IMR-90 (cell line): ENCODE measurements at regions not wholly inside any gene's neighbourhood (a gene's known extent, or its start where the extent isn't known, plus 50 kb on each side); places are given as distances from the start of the nearest gene placed in this dataset.

ENCODE experiments used
- ATAC-seq: fragments of 200-7000 bp; cut with Tn5 transposase; 2 replicates; pipeline ENCODE4 v1.9.1; 2020; ENCODE audit warnings: low read depth, mild to moderate bottlenecking, moderate library complexity
- BruUV-seq: library from RNA; stranded (reverse); fragments of 400-500 nt; replicated peaks from 2 replicates; lab custom pipeline; 2021; lab: Mats Ljungman, UMichigan
- CTCF ChIA-PET: fragments of 300-600 bp; formaldehyde crosslinking; extraction: SDS; loops from one replicate; lab custom pipeline; 2021; ENCODE audit warnings: antibody characterized with exemption; lab: Yijun Ruan, JAX
- POLR2A ChIA-PET: fragments of 300-600 bp; sonication (Branson Sonifier 250); formaldehyde crosslinking; loops from one replicate; lab custom pipeline; 2022; ENCODE audit warnings: antibody characterized with exemption; ENCODE audit not compliant: unreplicated experiment; lab: Charles Lee
- DNase-seq: peaks from one replicate; pipeline ENCODE4 v3.0.0; 2013
- H2AFZ ChIP-seq: replicated peaks from 2 replicates; pipeline ENCODE3; 2013; ENCODE audit warnings: low read length, mild to moderate bottlenecking; ENCODE audit not compliant: poor library complexity
- H2AK5ac ChIP-seq: 2 replicates; pipeline ENCODE4 v1.6.1; 2013; ENCODE audit warnings: low read depth, low read length, inconsistent platforms
- H2AK9ac ChIP-seq: replicated peaks from 2 replicates; pipeline ENCODE3; 2013; ENCODE audit warnings: mild to moderate bottlenecking, low read depth, low read length, moderate library complexity; ENCODE audit not compliant: poor library complexity
- H2BK120ac ChIP-seq: 2 replicates; pipeline ENCODE4 v1.6.1; 2013; ENCODE audit warnings: low read depth, low read length, inconsistent platforms
- H2BK15ac ChIP-seq: 3 replicates; pipeline ENCODE4 v1.6.1; 2013; ENCODE audit warnings: low read depth, low read length, inconsistent platforms
- H2BK20ac ChIP-seq: 2 replicates; pipeline ENCODE4 v1.6.1; 2013; ENCODE audit warnings: low read depth, mild to moderate bottlenecking, inconsistent platforms, low read length, moderate library complexity
- H2BK5ac ChIP-seq: 2 replicates; pipeline ENCODE4 v1.6.1; 2013; ENCODE audit warnings: mild to moderate bottlenecking, low read depth, low read length, inconsistent platforms; ENCODE audit not compliant: poor library complexity, severe bottlenecking
- H3K14ac ChIP-seq: replicated peaks from 2 replicates; pipeline ENCODE4 v1.6.1; 2013; ENCODE audit warnings: low read depth, low read length, inconsistent platforms
- H3K18ac ChIP-seq: 2 replicates; pipeline ENCODE4 v1.6.1; 2013; ENCODE audit warnings: low read depth, low read length, control low read depth
- H3K23ac ChIP-seq: 2 replicates; pipeline ENCODE4 v1.6.1; 2013; ENCODE audit warnings: low read depth, low read length, inconsistent platforms
- H3K27ac ChIP-seq: 2 replicates; pipeline ENCODE4 v1.5.1; 2013; ENCODE audit warnings: mild to moderate bottlenecking, control low read depth, low read length; ENCODE audit not compliant: insufficient read depth
- H3K27me3 ChIP-seq: 2 replicates; pipeline ENCODE4 v1.6.1; 2013; ENCODE audit warnings: low read length; ENCODE audit not compliant: control insufficient read depth, insufficient read depth
- H3K36me3 ChIP-seq: 2 replicates; pipeline ENCODE4 v1.6.1; 2013; ENCODE audit warnings: low read length, mixed read lengths; ENCODE audit not compliant: control insufficient read depth, insufficient read depth
- H3K4ac ChIP-seq: 2 replicates; pipeline ENCODE4 v1.6.1; 2013; ENCODE audit warnings: low read depth, low read length, inconsistent platforms
- H3K4me1 ChIP-seq: 2 replicates; pipeline ENCODE4 v1.6.1; 2013; ENCODE audit warnings: low read length, mixed read lengths; ENCODE audit not compliant: control insufficient read depth, insufficient read depth
- H3K4me2 ChIP-seq: 2 replicates; pipeline ENCODE4 v1.6.1; 2013; ENCODE audit warnings: low read depth, mild to moderate bottlenecking, control low read depth, low read length, moderate library complexity
- H3K4me3 ChIP-seq: 2 replicates; pipeline ENCODE4 v1.5.1; 2013; ENCODE audit warnings: low read depth, mild to moderate bottlenecking, control low read depth, low read length, moderate library complexity; ENCODE audit not compliant: insufficient read depth
- H3K56ac ChIP-seq: 2 replicates; pipeline ENCODE4 v1.6.1; 2013; ENCODE audit warnings: low read length, inconsistent platforms; ENCODE audit not compliant: insufficient read depth; ENCODE audit errors: extremely low read depth
- H3K79me1 ChIP-seq, 2 experiments: 2 replicates each; pipeline ENCODE4 v1.6.1; 2013; ENCODE audit warnings: low read length in 2 of 2, inconsistent platforms in 1 of 2, low read depth in 1 of 2
- H3K9ac ChIP-seq: 2 replicates; pipeline ENCODE4 v1.6.1; 2013; ENCODE audit warnings: low read depth, low read length, control low read depth
- H3K9me1 ChIP-seq: 2 replicates; pipeline ENCODE4 v1.6.1; 2013; ENCODE audit warnings: low read length, inconsistent platforms; ENCODE audit not compliant: insufficient read depth
- H3K9me3 ChIP-seq: 2 replicates; pipeline ENCODE4 v1.6.1; 2013; ENCODE audit warnings: low read length; ENCODE audit not compliant: control insufficient read depth, insufficient read depth
- H4K20me1 ChIP-seq: 2 replicates; pipeline ENCODE4 v1.6.1; 2013; ENCODE audit warnings: low read length, inconsistent platforms; ENCODE audit not compliant: insufficient read depth
- H4K5ac ChIP-seq: 2 replicates; pipeline ENCODE4 v1.6.1; 2013; ENCODE audit warnings: mild to moderate bottlenecking, low read depth, low read length, control low read depth
- H4K8ac ChIP-seq, 2 experiments: 2 replicates each; pipeline ENCODE4 v1.6.1; 2013; ENCODE audit warnings: low read depth in 2 of 2, low read length in 2 of 2, control low read depth in 1 of 2, inconsistent platforms in 1 of 2
- H4K91ac ChIP-seq: 2 replicates; pipeline ENCODE4 v1.6.1; 2013; ENCODE audit warnings: low read depth, low read length, inconsistent platforms; ENCODE audit not compliant: insufficient read depth
- BHLHE40 ChIP-seq: fragments of 150-350 bp; IDR thresholded peaks from 2 replicates; pipeline ENCODE4 v1.6.1; 2016; ENCODE audit warnings: mild to moderate bottlenecking, low read depth, low read length
- CEBPB ChIP-seq: IDR thresholded peaks from 2 replicates; pipeline ENCODE4 v1.6.1; 2012; ENCODE audit warnings: low read depth, low read length, improper control_type of control experiment
- CHD1 ChIP-seq: IDR thresholded peaks from 2 replicates; pipeline ENCODE4 v1.6.1; 2012; ENCODE audit warnings: low read depth, low read length, improper control_type of control experiment
- CTCF ChIP-seq: conservative IDR thresholded peaks from 2 replicates; pipeline ENCODE4 v1.5.1; 2012; ENCODE audit warnings: mild to moderate bottlenecking, low read depth, low read length, improper control_type of control experiment
- ELK1 ChIP-seq: fragments of 150-350 bp; IDR thresholded peaks from 2 replicates; pipeline ENCODE4 v1.6.1; 2016; ENCODE audit warnings: low read depth, mild to moderate bottlenecking, low read length, moderate library complexity, borderline replicate concordance
- FOS ChIP-seq: fragments of 150-350 bp; IDR thresholded peaks from 2 replicates; pipeline ENCODE4 v1.6.1; 2016; ENCODE audit warnings: low read depth, low read length
- MAFK ChIP-seq: IDR thresholded peaks from 2 replicates; pipeline ENCODE4 v1.6.1; 2012; ENCODE audit warnings: low read depth, low read length, improper control_type of control experiment
- MAZ ChIP-seq: IDR thresholded peaks from 2 replicates; pipeline ENCODE4 v1.6.1; 2012; ENCODE audit warnings: low read depth, mild to moderate bottlenecking, low read length, improper control_type of control experiment, moderate library complexity, borderline replicate concordance
- MXI1 ChIP-seq: IDR thresholded peaks from 2 replicates; pipeline ENCODE4 v1.6.1; 2012; ENCODE audit warnings: low read depth, mild to moderate bottlenecking, low read length, moderate library complexity, borderline replicate concordance
- NFE2L2 ChIP-seq: fragments of 150-350 bp; IDR thresholded peaks from 2 replicates; pipeline ENCODE4 v1.6.1; 2016; ENCODE audit warnings: low read depth, mild to moderate bottlenecking, low read length
- POLR2A ChIP-seq: IDR thresholded peaks from 2 replicates; pipeline ENCODE4 v1.6.1; 2012; ENCODE audit warnings: mild to moderate bottlenecking, low read depth, low read length
- RAD21 ChIP-seq: IDR thresholded peaks from 2 replicates; pipeline ENCODE4 v1.6.1; 2012; ENCODE audit warnings: low read length, improper control_type of control experiment
- RCOR1 ChIP-seq: IDR thresholded peaks from 2 replicates; pipeline ENCODE4 v1.6.1; 2012; ENCODE audit warnings: mild to moderate bottlenecking, low read length, improper control_type of control experiment; ENCODE audit not compliant: insufficient replicate concordance
- RFX5 ChIP-seq: IDR thresholded peaks from 2 replicates; pipeline ENCODE4 v1.8.0; 2012; ENCODE audit warnings: low read depth, mild to moderate bottlenecking, low read length, moderate library complexity
- SMC3 ChIP-seq: fragments of 150-350 bp; IDR thresholded peaks from 2 replicates; pipeline ENCODE4 v1.6.1; 2016; ENCODE audit warnings: low read depth, mild to moderate bottlenecking, antibody characterized with exemption, low read length, moderate library complexity
- USF2 ChIP-seq: fragments of 150-350 bp; IDR thresholded peaks from 2 replicates; pipeline ENCODE4 v1.6.1; 2017; ENCODE audit warnings: mild to moderate bottlenecking, antibody characterized with exemption, low read length, low read depth
- WGBS, 2 experiments: methylation state at CpG; one replicate each; pipeline versions ENCODE4 v1.1.5 to v1.1.7; 2013; ENCODE audit warnings: missing lambda C conversion rate in 2 of 2; ENCODE audit not compliant: insufficient read length in 1 of 2; ENCODE audit errors: extremely low coverage in 2 of 2; 5-methylcytosine and 5-hydroxymethylcytosine counted together
- dilution Hi-C: fragments of 300-500 bp; cut with HindIII; formaldehyde crosslinking; loops from one replicate; pipeline ENCODE4 v1.14.3; 2018; ENCODE audit warnings: low sequenced_read_pairs; ENCODE audit not compliant: unreplicated experiment
- in situ Hi-C: fragments of 300-500 bp; cut with MboI; formaldehyde crosslinking; loops from 3 replicates; pipeline ENCODE4 v1.14.3; 2019; ENCODE audit warnings: low sequenced_read_pairs, inconsistent platforms, mixed read lengths
- intact Hi-C: fragments of 100-400 bp; cut with micrococcal nuclease; formaldehyde crosslinking; loops from 2 replicates; pipeline ENCODE4 v1.10.0; 2022

- Histone ChIP-seq H3K9me3 (no peaks in the 10 kb centered on the region), H2BK5ac (no peak overlapping the region), H3K23ac (no peak overlapping the region), H4K5ac (no peak overlapping the region), H3K4me3 (no peak overlapping the region), H4K8ac (no peak overlapping the region), H3K18ac (no peak overlapping the region), H3K4ac (no peak overlapping the region), H3K9ac (no peak overlapping the region), H2AFZ (no peak overlapping the region), H3K27me3 (peaks cover 5% of the 10 kb centered on the region), H3K9me1 (no peaks in the 10 kb centered on the region; the same call in 1 of the 2 replicates), H4K20me1 (no peaks in the 10 kb centered on the region), H2BK20ac (no peak overlapping the region), H3K14ac (no peak overlapping the region), H3K79me1 (no peaks in the 10 kb centered on the region), H4K91ac (no peak overlapping the region), H2AK5ac (no peak overlapping the region), H3K4me2 (no peak overlapping the region), H2BK120ac (no peak overlapping the region), H3K4me1 (peaks cover 4% of the 10 kb centered on the region), H3K56ac (no peak overlapping the region), H2BK15ac (no peak overlapping the region), H3K27ac (no peak overlapping the region), H2AK9ac (no peak overlapping the region), H3K36me3 (no peaks in the 10 kb centered on the region)
- in situ Hi-C loops (loop anchor here (10.0 to 25.0 kb wide), 2 partner anchors 209 to 567 kb away; no protein-coding TSS in a partner anchor), intact Hi-C loops (loop anchor here (5.0 kb wide), 1 partner anchor 554 kb away; the partner anchor contains the start of gene ARGLU1), dilution Hi-C loops (no loop called here)
- 80% methylated on average over 1 of the region's 1 CpG; no CpG with 5 or more reads in 1 of the 2 experiments for WGBS, 2 experiments
- TF ChIP-seq SMC3 (no peak), POLR2A (no peak), RAD21 (no peak), NFE2L2 (no peak), MXI1 (no peak), FOS (no peak), CHD1 (no peak), RFX5 (no peak), MAFK (no peak), CTCF (no peak), USF2 (no peak), BHLHE40 (no peak), CEBPB (no peak), RCOR1 (no peak), ELK1 (no peak), MAZ (no peak)
- DNase-seq (no peak), ATAC-seq (no peak)
- ChIA-PET CTCF (interaction anchor here (1.2 kb wide), 1 partner anchor 202 kb away, joined by 3 read pairs; no protein-coding TSS in a partner anchor), POLR2A (no interaction called here)
- BruUV-seq, result no TSS peak
These were observed 553.9 kb upstream of the ARGLU1 start for GRCh38 chr13:107121793-107122192.
